Hematopoietic multipotent progenitor cell treated with erythropoietin and hydrocortisone succinate and interleukin-3 and kit ligand, for 17 days (in vitro differentiated cells): ENCODE measurements at regions not wholly inside any gene's neighbourhood (a gene's known extent, or its start where the extent isn't known, plus 50 kb on each side); places are given as distances from the start of the nearest gene placed in this dataset.

Source experiments
- DNase-seq: peaks from one replicate; pipeline ENCODE4 v3.0.0-alpha.2; 2015; ENCODE audit warnings: low spot score

GRCh38 chr5:2334719-2335118, 416.8 kb downstream of the IRX2 start:
- DNase-seq, result no peak

GRCh38 chr5:2333291-2333690, 418.2 kb downstream of the IRX2 start:
- no peak for DNase-seq

- no peak for DNase-seq
These were observed 419.0 kb downstream of the IRX2 start for GRCh38 chr5:2332521-2332920.

- no peak for DNase-seq
These were observed 420.9 kb downstream of the IRX2 start for GRCh38 chr5:2330325-2331130.

GRCh38 chr5:2329741-2330140, 421.7 kb downstream of the IRX2 start:
- DNase-seq, result no peak

- DNase-seq, result no peak
These were observed 424.9 kb downstream of the IRX2 start for GRCh38 chr5:2326601-2327000.

GRCh38 chr5:2324788-2325187, 426.7 kb downstream of the IRX2 start:
- no peak for DNase-seq

- no peak for DNase-seq
These were observed 430.9 kb downstream of the IRX2 start for GRCh38 chr5:2320611-2321010.

- no peak for DNase-seq
These were observed 433.9 kb downstream of the IRX2 start for GRCh38 chr5:2317540-2317939.

- no peak for DNase-seq
These were observed 429.1 kb upstream of the IRX4 start for GRCh38 chr5:2311851-2312250.

GRCh38 chr5:2310946-2311345, 428.2 kb upstream of the IRX4 start:
- DNase-seq, result no peak

- DNase-seq, result no peak
These were observed 424.9 kb upstream of the IRX4 start for GRCh38 chr5:2307631-2308030.

GRCh38 chr5:2306711-2307110, 424.0 kb upstream of the IRX4 start:
- no peak for DNase-seq

GRCh38 chr5:2303431-2304100, 420.8 kb upstream of the IRX4 start:
- no peak for DNase-seq

- no peak for DNase-seq
These were observed 419.4 kb upstream of the IRX4 start for GRCh38 chr5:2302169-2302568.

GRCh38 chr5:2300861-2301574, 418.3 kb upstream of the IRX4 start:
- DNase-seq, result no peak

GRCh38 chr5:2300421-2300820, 417.7 kb upstream of the IRX4 start:
- DNase-seq, result no peak

- DNase-seq, result no peak
These were observed 416.9 kb upstream of the IRX4 start for GRCh38 chr5:2299388-2300220.

GRCh38 chr5:2298781-2299180, 416.1 kb upstream of the IRX4 start:
- DNase-seq, result no peak

- no peak for DNase-seq
These were observed 415.3 kb upstream of the IRX4 start for GRCh38 chr5:2297991-2298390.

GRCh38 chr5:2295476-2295875, 412.8 kb upstream of the IRX4 start:
- DNase-seq, result no peak

- DNase-seq, result no peak
These were observed 411.2 kb upstream of the IRX4 start for GRCh38 chr5:2293906-2294305.
